Esophagus muscularis mucosa (tissue), 4 donors: ENCODE measurements at regions not wholly inside any gene's neighbourhood (a gene's known extent, or its start where the extent isn't known, plus 50 kb on each side); places are given as distances from the start of the nearest gene placed in this dataset.

Experiments used
- DNase-seq: peaks from one replicate; pipeline ENCODE4 v3.0.0-alpha.2; 2017; ENCODE audit errors: extremely low spot score
- H3K27ac ChIP-seq, 4 donors: fragments of 200-600 bp; sonication (generic); replicated peaks in 1 of 4; 1 replicate in 3 of 4; 2 replicates in 1 of 4; pipeline ENCODE4 v1.5.1; 2016 to 2019; ENCODE audit warnings: mild to moderate bottlenecking in 1 of 4
- H3K27me3 ChIP-seq, 4 donors: fragments of 200-600 bp; sonication (generic); one replicate each; pipeline versions ENCODE4 v1.5.1 to v1.6.0; 2016 to 2019
- H3K36me3 ChIP-seq, 4 donors: fragments of 200-600 bp; sonication (generic); one replicate each; pipeline ENCODE4 v1.5.1; 2016 to 2019
- H3K4me1 ChIP-seq, 4 donors: fragments of 200-600 bp; sonication (generic); one replicate each; pipeline ENCODE4 v1.5.1; 2016 to 2019
- H3K4me3 ChIP-seq, 4 donors: fragments of 200-600 bp; sonication (generic); 1 replicate in 2 of 4; 2 replicates in 2 of 4; pipeline ENCODE4 v1.5.1; 2016 to 2019; ENCODE audit warnings: mild to moderate bottlenecking in 4 of 4, moderate library complexity in 1 of 4
- H3K9me3 ChIP-seq, 4 donors: fragments of 200-600 bp; sonication (generic); 1 replicate in 3 of 4; 2 replicates in 1 of 4; pipeline ENCODE4 v1.5.1; 2016 to 2019
- EP300 ChIP-seq: sonication (generic); formaldehyde crosslinking; IDR thresholded peaks from one replicate; pipeline ENCODE4 v1.6.1; 2017; ENCODE audit warnings: antibody characterized with exemption
- POLR2A ChIP-seq: fragments of 450-650 bp; IDR thresholded peaks from one replicate; pipeline ENCODE4 v1.6.1; 2017; ENCODE audit warnings: antibody characterized with exemption, moderate library complexity, mild to moderate bottlenecking, low read depth
- POLR2AphosphoS5 ChIP-seq, 2 donors: sonication (generic); formaldehyde crosslinking; IDR thresholded peaks; one replicate each; pipeline ENCODE4 v1.6.1; 2017; ENCODE audit warnings: antibody characterized with exemption in 2 of 2
- WGBS: methylation state at CpG from one replicate; pipeline ENCODE4 v1.1.5; 2018; 5-methylcytosine and 5-hydroxymethylcytosine counted together
- intact Hi-C: fragments of 100-400 bp; cut with DNase I; formaldehyde crosslinking; loops from one replicate; pipeline ENCODE4 v1.15.1; 2023
- TF ChIP-seq, protein P1 (sequence below), 3 experiments: fragments of 200-600 bp in 2 of 3; fragments of 450-650 bp in 1 of 3; sonication (generic) in 2 of 3; IDR thresholded peaks; one replicate each; pipeline ENCODE4 v1.5.1; 2017 to 2019; ENCODE audit warnings: antibody characterized with exemption in 3 of 3, mild to moderate bottlenecking in 2 of 3, moderate library complexity in 1 of 3

DNA sequence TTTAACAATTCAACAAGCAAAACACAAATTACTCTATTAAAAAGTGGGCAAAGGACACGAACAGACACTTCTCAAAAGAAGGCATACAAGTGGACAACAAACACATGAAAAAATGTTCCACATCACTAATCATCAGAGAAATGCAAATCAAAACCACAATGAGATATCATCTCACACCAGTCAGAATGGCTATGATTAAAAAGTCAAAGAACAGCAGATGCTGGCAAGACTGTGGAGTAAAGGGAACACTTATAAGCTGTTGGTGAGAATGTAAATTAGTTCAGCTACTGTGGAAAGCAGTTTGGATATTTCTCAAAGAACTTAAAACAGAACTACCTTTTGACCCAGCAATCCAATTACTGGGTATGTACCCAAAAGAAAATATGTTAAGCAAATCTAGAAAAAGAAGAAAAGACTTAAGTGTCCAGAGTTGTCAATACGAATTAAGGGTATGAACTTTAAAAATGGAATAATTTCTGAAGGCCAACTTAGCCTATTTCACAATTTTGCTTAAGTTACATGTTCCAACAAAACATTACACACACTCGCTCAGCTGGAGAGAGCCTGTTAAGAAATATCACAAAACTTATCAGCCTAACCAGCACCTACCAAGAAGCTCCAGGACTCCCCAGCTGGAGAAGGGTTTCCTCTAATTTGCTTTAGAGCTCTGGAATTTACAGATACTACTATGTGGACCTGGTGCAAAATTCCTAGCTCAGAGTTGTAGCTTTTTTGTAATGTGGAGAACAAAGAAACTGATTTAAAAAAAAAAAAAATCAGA is 232.1 kb downstream of the DUSP10 start:
- no peak for DNase-seq
- H3K4me1 ChIP-seq = no peaks in the 10 kb centered on the region
- no peaks in the 10 kb centered on the region for H3K36me3 ChIP-seq
- 90% methylated on average over 3 of the region's 3 CpGs for WGBS
- H3K27ac ChIP-seq = no peak overlapping the region
- H3K9me3 ChIP-seq = peaks cover 0 to 7% (median 6%) of the 10 kb centered on the region in 4 donors
- TF ChIP-seq, protein P1, sequence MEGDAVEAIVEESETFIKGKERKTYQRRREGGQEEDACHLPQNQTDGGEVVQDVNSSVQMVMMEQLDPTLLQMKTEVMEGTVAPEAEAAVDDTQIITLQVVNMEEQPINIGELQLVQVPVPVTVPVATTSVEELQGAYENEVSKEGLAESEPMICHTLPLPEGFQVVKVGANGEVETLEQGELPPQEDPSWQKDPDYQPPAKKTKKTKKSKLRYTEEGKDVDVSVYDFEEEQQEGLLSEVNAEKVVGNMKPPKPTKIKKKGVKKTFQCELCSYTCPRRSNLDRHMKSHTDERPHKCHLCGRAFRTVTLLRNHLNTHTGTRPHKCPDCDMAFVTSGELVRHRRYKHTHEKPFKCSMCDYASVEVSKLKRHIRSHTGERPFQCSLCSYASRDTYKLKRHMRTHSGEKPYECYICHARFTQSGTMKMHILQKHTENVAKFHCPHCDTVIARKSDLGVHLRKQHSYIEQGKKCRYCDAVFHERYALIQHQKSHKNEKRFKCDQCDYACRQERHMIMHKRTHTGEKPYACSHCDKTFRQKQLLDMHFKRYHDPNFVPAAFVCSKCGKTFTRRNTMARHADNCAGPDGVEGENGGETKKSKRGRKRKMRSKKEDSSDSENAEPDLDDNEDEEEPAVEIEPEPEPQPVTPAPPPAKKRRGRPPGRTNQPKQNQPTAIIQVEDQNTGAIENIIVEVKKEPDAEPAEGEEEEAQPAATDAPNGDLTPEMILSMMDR (IDR thresholded peaks at IDR 0.05) = no peak
- no peak for TF ChIP-seq EP300
- TF ChIP-seq POLR2A = no peak
- no peak for TF ChIP-seq POLR2AphosphoS5 (IDR thresholded peaks at IDR 0.05)
- no peak overlapping the region for H3K4me3 ChIP-seq
- intact Hi-C loops = no loop called here
- H3K27me3 ChIP-seq = no peaks in the 10 kb centered on the region

DNA sequence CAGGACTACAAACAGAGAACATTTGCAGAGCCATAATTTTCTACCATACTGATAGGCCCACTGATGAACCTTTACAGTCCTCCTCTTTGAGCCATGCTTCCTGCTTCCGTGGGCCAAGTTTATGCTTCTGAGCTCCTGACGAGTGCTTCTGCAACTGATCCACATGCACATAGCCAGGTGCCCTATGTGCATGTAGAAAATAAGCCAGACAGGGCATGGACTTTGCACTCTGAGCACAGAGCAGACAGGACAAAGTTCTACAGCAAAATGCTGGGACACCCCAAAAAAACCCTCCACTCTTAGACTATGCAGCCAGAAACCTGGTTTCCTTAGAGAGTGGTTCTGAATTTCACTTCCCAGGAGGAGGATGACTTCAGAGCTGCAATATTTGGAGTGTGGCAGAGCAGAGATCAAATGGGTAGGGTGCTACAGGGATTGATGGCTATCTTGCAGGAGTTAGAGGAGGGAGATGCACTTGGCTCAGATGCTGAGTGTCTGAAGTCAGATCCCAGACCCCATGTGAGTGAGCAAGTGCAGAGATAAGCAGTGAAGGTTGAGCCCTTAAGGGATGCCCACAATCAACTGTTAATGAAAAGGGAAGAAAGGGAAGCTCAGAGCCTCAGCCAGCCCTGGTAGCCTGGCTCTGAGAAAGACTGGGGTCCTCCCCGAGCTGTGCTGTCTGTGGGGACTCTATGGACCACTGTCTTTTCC is 230.9 kb downstream of the DUSP10 start:
- WGBS = 86% methylated on average over 3 of the region's 3 CpGs
- TF ChIP-seq POLR2A (no peak), EP300 (no peak), POLR2AphosphoS5 (IDR thresholded peaks at IDR 0.05) (no peak)
- TF ChIP-seq, protein P1 (IDR thresholded peaks at IDR 0.05) = no peak
- intact Hi-C loops = no loop called here

GRCh38 chr1:221511797-221512196 is 230.1 kb downstream of the DUSP10 start:
- Histone ChIP-seq H3K4me1 (no peaks in the 10 kb centered on the region), H3K36me3 (no peaks in the 10 kb centered on the region), H3K9me3 (no peaks in the 10 kb centered on the region), H3K27me3 (no peaks in the 10 kb centered on the region), H3K27ac (no peak overlapping the region), H3K4me3 (no peak overlapping the region)
- WGBS = 66% methylated on average over 3 of the region's 3 CpGs
- DNase-seq = no peak
- intact Hi-C loops = no loop called here
- TF ChIP-seq POLR2AphosphoS5 (IDR thresholded peaks at IDR 0.05) (no peak), POLR2A (no peak), EP300 (no peak)
- TF ChIP-seq, protein P1 (IDR thresholded peaks at IDR 0.05) = no peak

More for the DNA sequence above, 230.9 kb downstream of the DUSP10 start:
- Histone ChIP-seq H3K4me1 (no peaks in the 10 kb centered on the region), H3K27ac (no peak overlapping the region), H3K9me3 (peaks cover 0 to 5% (median 2%) of the 10 kb centered on the region in 4 donors), H3K27me3 (no peaks in the 10 kb centered on the region), H3K36me3 (no peaks in the 10 kb centered on the region), H3K4me3 (no peak overlapping the region)
- no peak for DNase-seq

GRCh38 chr1:221514806-221515205 is 227.1 kb downstream of the DUSP10 start:
- no peaks in the 10 kb centered on the region for H3K36me3 ChIP-seq
- intact Hi-C loops = no loop called here
- no peaks in the 10 kb centered on the region for H3K27me3 ChIP-seq
- H3K9me3 ChIP-seq = no peaks in the 10 kb centered on the region
- no peak overlapping the region for H3K4me3 ChIP-seq
- H3K4me1 ChIP-seq = no peaks in the 10 kb centered on the region
- DNase-seq = no peak
- no peak for TF ChIP-seq POLR2AphosphoS5 (IDR thresholded peaks at IDR 0.05)
- no peak for TF ChIP-seq POLR2A
- TF ChIP-seq, protein P1 (IDR thresholded peaks at IDR 0.05) = no peak
- no peak for TF ChIP-seq EP300
- H3K27ac ChIP-seq = no peak overlapping the region
